Smooth muscle cell (in vitro differentiated cells): ENCODE measurements at regions not wholly inside any gene's neighbourhood (a gene's known extent, or its start where the extent isn't known, plus 50 kb on each side); places are given as distances from the start of the nearest gene placed in this dataset.
"Not testable (repeated sequence)": the region's sequence is repeated elsewhere in the genome, so short reads cannot be mapped to it uniquely, and the experiment has no call there.

Experiments used
- DNase-seq: peaks from one replicate; lab custom pipeline; 2025; ENCODE audit not compliant: unreplicated experiment; lab: John Stamatoyannopoulos, UW
- H2AFZ ChIP-seq: fragments of 200-600 bp; sonication (generic); 2 replicates; pipeline ENCODE4 v1.6.0; 2016; ENCODE audit warnings: antibody characterized with exemption, low read depth, mild to moderate bottlenecking
- H3F3A ChIP-seq: fragments of 200-600 bp; sonication (generic); 2 replicates; pipeline ENCODE4 v1.6.0; 2017; ENCODE audit warnings: antibody characterized with exemption, low read depth
- H3K27ac ChIP-seq: fragments of 200-600 bp; sonication (generic); 2 replicates; pipeline ENCODE4 v1.5.1; 2016; ENCODE audit warnings: low read depth, mild to moderate bottlenecking
- H3K27me3 ChIP-seq: fragments of 200-600 bp; sonication (generic); 2 replicates; pipeline ENCODE4 v1.6.1; 2016; ENCODE audit warnings: low read depth, mild to moderate bottlenecking
- H3K36me3 ChIP-seq: fragments of 200-600 bp; sonication (generic); 2 replicates; pipeline ENCODE4 v1.5.1; 2016; ENCODE audit warnings: low read depth
- H3K4me1 ChIP-seq: fragments of 200-600 bp; sonication (generic); 2 replicates; pipeline ENCODE4 v1.5.1; 2016; ENCODE audit warnings: low read depth
- H3K4me2 ChIP-seq: fragments of 200-600 bp; sonication (generic); 2 replicates; pipeline ENCODE4 v1.6.0; 2016; ENCODE audit warnings: mild to moderate bottlenecking
- H3K4me3 ChIP-seq: fragments of 200-600 bp; sonication (generic); 2 replicates; pipeline ENCODE4 v1.5.1; 2016; ENCODE audit warnings: mild to moderate bottlenecking
- H3K79me2 ChIP-seq: fragments of 200-600 bp; sonication (generic); 2 replicates; pipeline ENCODE4 v1.6.0; 2016; ENCODE audit warnings: low read depth, mild to moderate bottlenecking
- H3K9ac ChIP-seq: fragments of 200-600 bp; sonication (generic); 2 replicates; pipeline ENCODE4 v1.6.0; 2016; ENCODE audit warnings: low read depth
- H3K9me3 ChIP-seq: fragments of 200-600 bp; sonication (generic); replicated peaks from 2 replicates; pipeline ENCODE4 v1.5.1; 2016; ENCODE audit warnings: low read depth
- H4K20me1 ChIP-seq: fragments of 200-600 bp; sonication (generic); 2 replicates; pipeline ENCODE4 v1.6.0; 2016; ENCODE audit warnings: low read depth
- CTCF ChIP-seq: fragments of 200-600 bp; sonication (generic); IDR thresholded peaks from 2 replicates; pipeline ENCODE4 v1.5.1; 2017; ENCODE audit warnings: borderline replicate concordance, mild to moderate bottlenecking, antibody characterized with exemption; ENCODE audit not compliant: insufficient read depth, poor library complexity, severe bottlenecking
- WGBS: methylation state at CpG from one replicate; pipeline ENCODE4 v1.1.7; 2016; ENCODE audit warnings: low lambda C conversion rate; 5-methylcytosine and 5-hydroxymethylcytosine counted together

DNA sequence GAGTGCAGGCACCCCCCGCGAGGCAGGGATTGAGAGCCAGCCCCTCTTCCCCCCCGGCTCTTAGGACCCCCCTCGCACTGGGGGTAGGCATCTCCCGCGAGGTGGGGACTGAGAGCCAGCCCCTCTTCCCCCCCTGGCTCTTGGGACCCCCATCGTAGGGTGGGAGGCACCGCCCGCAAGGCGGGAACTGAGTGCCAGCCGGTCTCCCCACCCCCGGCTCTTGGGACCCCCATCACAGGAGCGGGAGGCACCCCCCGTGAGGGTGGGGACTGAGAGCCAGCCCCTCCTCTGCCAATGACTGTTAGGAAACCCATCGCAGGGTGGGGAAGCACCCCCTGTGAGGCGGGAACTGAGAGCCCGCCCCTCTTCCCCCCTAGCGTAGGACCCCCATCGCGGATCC, 363.4 kb upstream of the SPRY2 start:
- Histone ChIP-seq H3K4me1 (no peaks in the 10 kb centered on the region), H3K27ac (no peak overlapping the region), H3K9me3 (no peaks in the 10 kb centered on the region), H3K36me3 (no peaks in the 10 kb centered on the region), H3K4me2 (no peak overlapping the region), H3K79me2 (no peaks in the 10 kb centered on the region), H3K27me3 (no peaks in the 10 kb centered on the region), H3K4me3 (no peak overlapping the region), H2AFZ (no peak overlapping the region), H3F3A (no peaks in the 10 kb centered on the region), H3K9ac (no peak overlapping the region), H4K20me1 (no peaks in the 10 kb centered on the region)
- TF ChIP-seq CTCF, result no peak
- DNase-seq, result no peak
- WGBS, result 97% methylated on average over 11 of the region's 20 CpGs

DNA sequence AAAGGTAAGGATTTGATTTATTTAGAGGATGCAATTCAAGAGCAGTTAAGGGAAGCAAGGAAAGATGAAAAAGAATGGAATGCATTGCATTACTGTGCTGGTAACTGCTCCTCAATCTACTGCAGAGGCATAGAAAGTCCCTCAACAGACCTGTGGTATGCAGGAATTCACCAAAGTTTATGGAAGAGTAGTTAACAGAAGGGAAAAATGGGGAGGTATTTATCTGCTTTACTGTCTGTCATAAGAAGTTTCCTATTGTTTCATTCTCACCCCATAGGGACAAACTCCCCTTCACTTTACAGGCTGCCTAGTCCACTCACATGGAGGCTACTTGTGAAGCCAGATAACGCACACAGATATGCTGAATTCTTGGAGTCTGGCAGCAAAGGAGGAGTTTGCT, 354.9 kb upstream of the SPRY2 start:
- no peaks in the 10 kb centered on the region for H3K4me1 ChIP-seq
- H3K4me2 ChIP-seq, result no peak overlapping the region
- H2AFZ ChIP-seq, result peak overlapping the region; percentile 56
- WGBS, result 27% methylated on average over 1 of the region's 1 CpG
- H3K9ac ChIP-seq, result no peak overlapping the region
- H3K79me2 ChIP-seq, result no peaks in the 10 kb centered on the region
- no peak for DNase-seq
- H3K9me3 ChIP-seq, result peaks cover 6% of the 10 kb centered on the region
- H3F3A ChIP-seq, result no peaks in the 10 kb centered on the region
- no peaks in the 10 kb centered on the region for H3K27me3 ChIP-seq
- H3K4me3 ChIP-seq, result no peak overlapping the region
- H3K27ac ChIP-seq, result no peak overlapping the region
- no peaks in the 10 kb centered on the region for H3K36me3 ChIP-seq
- TF ChIP-seq CTCF, result no peak
- H4K20me1 ChIP-seq, result no peaks in the 10 kb centered on the region

GRCh38 chr13:80691814-80692213, 350.9 kb upstream of the SPRY2 start:
- not testable (repeated sequence) for H3K4me1 ChIP-seq, H2AFZ ChIP-seq, H3K36me3 ChIP-seq, H3K9ac ChIP-seq, H3K4me2 ChIP-seq, H3K79me2 ChIP-seq, H3K4me3 ChIP-seq, H3F3A ChIP-seq, H3K9me3 ChIP-seq, H4K20me1 ChIP-seq, H3K27me3 ChIP-seq, DNase-seq, H3K27ac ChIP-seq
- 81% methylated on average over 2 of the region's 2 CpGs for WGBS

GRCh38 chr13:80690208-80690607, 349.3 kb upstream of the SPRY2 start:
- peaks cover 6% of the 10 kb centered on the region for H3K9me3 ChIP-seq
- no peaks in the 10 kb centered on the region for H3K36me3 ChIP-seq
- no peaks in the 10 kb centered on the region for H3K79me2 ChIP-seq
- H3K4me1 ChIP-seq, result no peaks in the 10 kb centered on the region
- TF ChIP-seq CTCF, result no peak
- H4K20me1 ChIP-seq, result no peaks in the 10 kb centered on the region
- WGBS, result 84% methylated on average over 3 of the region's 3 CpGs
- H3K4me2 ChIP-seq, result no peak overlapping the region
- H3K27ac ChIP-seq, result no peak overlapping the region
- H3K27me3 ChIP-seq, result no peaks in the 10 kb centered on the region
- no peak overlapping the region for H3K4me3 ChIP-seq
- no peaks in the 10 kb centered on the region for H3F3A ChIP-seq
- DNase-seq, result no peak
- no peak overlapping the region for H2AFZ ChIP-seq
- H3K9ac ChIP-seq, result no peak overlapping the region
